HG02678 (cell line): ENCODE measurements at regions not wholly inside any gene's neighbourhood (a gene's known extent, or its start where the extent isn't known, plus 50 kb on each side); places are given as distances from the start of the nearest gene placed in this dataset.

ENCODE experiments used
- ATAC-seq: cut with Tn5 transposase; IDR thresholded peaks from one replicate; pipeline ENCODE4 v1.9.1; 2021; ENCODE audit warnings: mild to moderate bottlenecking, moderate library complexity; ENCODE audit not compliant: unreplicated experiment

DNA sequence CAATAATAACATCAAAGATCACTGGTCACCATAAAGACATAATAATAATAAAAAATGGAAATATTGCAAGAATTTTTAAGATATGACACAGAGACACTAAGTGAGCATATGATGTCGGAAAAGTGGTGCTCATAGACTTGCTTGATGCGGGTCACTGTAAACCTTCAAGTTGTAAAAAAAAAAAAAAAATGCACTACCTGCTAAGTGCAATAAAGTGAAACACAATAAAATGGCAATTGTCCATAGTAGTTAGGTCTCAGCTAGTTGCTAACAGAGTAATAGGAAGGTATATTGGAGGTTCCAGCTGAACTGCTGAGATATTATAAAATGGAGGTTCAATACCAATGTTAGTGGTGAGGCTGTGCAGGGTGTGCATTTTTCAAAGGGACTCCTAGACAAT, 146.6 kb upstream of the MRPS22 start:
- ATAC-seq, result no peak

GRCh38 chr3:139198186-139198585, 145.6 kb upstream of the MRPS22 start:
- no peak for ATAC-seq

DNA sequence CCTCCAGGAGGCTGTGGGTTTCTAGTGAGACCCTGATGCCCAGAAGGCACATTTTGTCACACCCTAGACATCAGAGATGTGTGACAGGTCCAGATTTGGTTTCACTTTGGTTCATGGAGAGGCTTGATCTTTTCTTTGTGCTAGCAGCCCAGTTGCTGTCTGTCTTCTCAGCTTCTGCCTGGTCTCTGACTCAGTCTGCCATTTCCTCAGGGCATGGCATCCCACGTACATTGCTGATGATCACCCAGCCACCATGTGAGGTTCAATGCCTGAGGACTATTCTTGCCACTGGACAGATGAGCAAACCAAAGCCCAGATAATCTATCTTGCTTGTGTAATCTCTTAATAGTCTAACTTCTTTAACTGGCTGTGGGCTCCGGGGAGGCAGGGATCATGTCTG, 144.9 kb upstream of the MRPS22 start:
- ATAC-seq, result no peak

- ATAC-seq, result no peak
These were observed 144.3 kb upstream of the MRPS22 start for GRCh38 chr3:139199421-139200010.

GRCh38 chr3:139201446-139202225, 142.2 kb upstream of the MRPS22 start:
- no peak for ATAC-seq

DNA sequence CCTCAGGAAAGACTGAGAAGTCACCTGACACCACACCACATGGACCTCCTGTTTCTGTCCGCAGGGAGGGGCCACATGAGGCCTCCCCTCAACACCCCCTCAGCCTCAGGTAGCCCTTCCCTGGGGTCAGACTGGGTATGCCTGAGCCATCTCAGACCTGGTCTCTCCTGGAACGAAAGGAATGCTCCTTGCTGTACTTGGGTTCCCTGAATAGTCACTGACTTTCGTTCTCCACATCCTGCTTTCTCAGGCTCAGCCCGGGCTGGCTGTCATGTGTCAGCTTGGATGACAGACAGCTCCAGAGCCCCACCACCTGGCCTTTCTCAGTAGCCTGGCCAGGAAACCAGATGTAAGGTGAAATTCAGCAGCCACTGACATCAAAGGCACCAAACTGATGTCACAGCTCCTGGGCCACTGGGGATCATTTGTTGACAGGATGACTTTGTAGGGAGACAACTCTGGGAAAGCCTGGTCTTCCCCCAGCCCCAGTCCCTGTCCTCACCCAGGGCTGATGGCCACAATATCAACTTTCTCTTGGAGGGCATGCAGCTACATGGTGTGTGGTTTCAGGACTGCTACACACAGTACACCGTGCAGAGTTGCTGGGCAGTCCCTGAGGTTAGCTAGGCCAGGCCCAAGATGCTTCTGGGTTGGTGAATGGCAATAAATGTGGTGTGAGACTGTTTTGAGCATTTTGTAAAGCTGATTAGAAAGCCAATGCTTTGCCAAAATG, 141.4 kb upstream of the MRPS22 start:
- ATAC-seq, result peak; percentile 69

- ATAC-seq, result no peak
These were observed 140.9 kb upstream of the MRPS22 start for GRCh38 chr3:139202959-139203349.

- ATAC-seq, result no peak
These were observed 140.1 kb upstream of the MRPS22 start for GRCh38 chr3:139203752-139204151.

DNA sequence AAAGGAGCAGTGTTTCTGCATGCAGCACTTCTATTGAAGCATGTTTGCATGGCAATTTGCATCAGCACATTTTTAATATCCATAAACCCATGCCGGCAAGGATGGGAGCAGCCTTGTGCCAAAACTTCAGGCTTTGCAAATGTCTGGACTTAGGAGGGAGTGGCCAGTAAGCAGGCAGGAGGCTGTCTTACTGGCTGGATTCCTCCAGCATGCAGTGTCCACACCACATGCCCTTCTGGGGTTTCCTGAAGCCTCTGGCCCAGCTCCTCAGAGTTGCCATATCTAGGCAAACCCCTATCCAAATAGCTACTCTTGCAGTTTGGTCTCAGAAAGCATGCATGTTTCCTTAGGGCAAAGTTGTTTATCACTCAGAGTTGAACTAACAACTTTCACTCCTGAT, 139.1 kb upstream of the MRPS22 start:
- ATAC-seq, result no peak

GRCh38 chr3:139213936-139214335, 129.9 kb upstream of the MRPS22 start:
- ATAC-seq, result no peak

DNA sequence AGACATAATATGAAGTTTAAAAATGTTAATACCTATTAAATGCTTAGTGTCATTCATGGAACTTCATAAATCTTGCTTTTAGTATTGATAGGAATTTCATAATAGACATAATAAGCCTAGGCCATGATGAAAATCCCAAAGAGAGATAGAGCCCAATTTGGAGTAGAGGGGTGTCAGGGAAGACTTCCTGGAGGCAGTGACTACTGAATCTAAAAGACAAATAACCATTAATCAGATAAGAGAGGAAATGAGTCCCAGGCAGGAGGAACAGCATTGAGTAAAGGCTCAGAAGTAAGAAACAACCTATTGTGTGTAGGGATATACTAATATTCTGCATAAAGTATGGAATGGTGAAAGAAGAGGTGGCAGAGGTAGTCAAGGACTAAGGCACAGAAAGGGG, 126.9 kb upstream of the MRPS22 start:
- ATAC-seq, result no peak

GRCh38 chr3:139217633-139218032, 126.2 kb upstream of the MRPS22 start:
- ATAC-seq, result no peak

DNA sequence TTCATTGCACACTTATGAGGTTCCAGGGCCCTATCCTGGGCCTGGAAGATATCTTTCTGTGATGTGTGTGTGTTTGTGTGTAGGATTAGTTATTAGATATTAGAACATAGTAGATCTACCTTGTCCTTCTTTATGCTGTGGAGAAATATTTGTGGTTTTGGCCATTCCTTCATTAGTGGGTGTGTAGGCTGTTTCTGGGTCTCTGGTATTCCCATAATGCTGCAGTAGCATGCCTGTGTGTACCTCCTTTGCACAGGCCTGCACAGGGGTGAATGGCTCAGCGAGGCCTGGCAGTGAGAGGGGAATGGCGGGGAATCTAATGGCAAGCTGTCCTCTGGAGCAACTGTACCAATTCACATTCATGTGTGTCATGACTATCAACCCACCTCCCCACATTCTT, 125.8 kb upstream of the MRPS22 start:
- no peak for ATAC-seq

GRCh38 chr3:139219463-139219862, 124.4 kb upstream of the MRPS22 start:
- no peak for ATAC-seq

DNA sequence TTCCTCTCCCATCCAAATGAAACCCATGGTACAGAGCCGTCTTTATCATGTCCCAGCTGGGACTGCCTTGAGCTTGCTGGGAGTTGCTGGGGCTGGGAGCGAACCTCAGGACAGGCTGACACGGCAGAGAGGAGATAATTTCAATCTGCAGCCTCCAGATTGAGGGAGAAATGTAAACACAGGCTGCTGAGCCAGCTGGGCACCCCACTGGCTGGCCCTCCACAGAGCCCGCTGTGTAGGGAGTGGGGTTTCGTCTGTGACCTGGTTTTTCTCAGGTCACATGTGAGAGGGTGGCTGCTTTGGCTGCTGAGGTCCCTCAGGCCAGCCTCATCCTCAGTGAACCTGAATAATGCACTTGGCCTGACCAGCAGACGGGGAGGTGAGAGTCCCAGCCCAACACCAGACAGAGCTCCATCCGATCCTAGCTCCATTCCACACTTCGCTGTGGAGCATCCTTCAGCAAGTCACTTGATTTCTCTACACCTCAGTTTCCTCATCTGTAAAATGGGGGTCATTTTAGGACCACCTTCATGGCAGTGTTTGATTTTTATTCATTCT, 121.6 kb upstream of the MRPS22 start:
- no peak for ATAC-seq

- ATAC-seq, result no peak
These were observed 118.3 kb upstream of the MRPS22 start for GRCh38 chr3:139225548-139225947.

DNA sequence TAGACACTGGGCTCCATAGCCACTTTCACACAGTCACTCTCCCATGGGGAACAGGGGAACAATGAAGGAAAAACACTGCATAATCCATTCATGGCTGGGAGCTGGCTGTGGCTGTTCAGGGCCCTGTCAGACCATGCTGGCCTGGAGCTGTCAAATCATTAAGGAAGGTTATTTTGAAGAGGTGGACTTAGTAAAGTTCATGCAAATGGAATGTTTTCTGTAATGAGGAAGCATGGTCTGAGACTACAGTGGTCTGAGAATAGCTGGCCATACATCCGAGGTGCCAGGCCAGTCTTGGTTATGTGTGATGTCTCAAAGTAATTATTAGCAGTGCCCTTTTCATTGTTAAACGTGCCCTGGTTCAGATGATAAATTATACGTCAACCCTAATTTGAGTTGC, 117.1 kb upstream of the MRPS22 start:
- ATAC-seq, result no peak

DNA sequence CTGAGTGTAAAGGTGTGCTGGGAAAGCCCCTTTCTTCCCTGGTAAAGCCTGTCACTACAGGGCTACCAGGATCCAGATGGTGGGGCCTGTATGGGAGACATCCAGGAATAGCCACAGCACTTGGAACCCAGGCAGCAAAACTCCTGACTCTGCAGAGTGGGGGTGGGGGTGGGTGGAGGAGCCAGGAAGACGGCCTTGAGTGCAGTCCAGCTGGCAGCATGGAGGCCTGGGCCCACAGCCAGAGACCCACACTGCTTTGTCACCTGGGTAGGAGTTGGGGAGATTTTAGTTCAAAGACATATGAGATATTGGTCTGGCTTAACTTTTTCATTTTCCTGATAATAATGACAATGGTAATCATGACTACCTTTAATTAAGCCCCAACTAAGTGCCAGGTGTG, 116.7 kb upstream of the MRPS22 start:
- no peak for ATAC-seq

DNA sequence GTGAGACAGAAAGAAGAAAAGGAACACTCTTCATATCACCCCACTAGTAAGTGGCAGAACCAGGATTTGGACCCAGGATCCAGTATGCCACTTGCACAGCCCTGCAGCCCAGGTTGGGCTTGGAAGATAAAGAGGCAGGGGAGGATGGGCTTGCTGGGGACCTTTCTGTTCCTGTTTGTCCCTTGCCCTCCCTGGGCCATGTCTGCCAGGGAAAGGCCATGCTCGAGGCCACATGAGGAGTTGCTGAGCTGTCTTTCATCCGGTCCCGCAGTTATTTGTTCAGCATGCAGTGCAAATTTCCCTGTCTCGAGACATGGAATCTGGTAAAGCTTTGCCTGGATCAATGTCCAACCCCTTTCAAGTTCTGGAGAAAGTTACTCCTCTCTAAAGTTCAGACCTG, 116.0 kb upstream of the MRPS22 start:
- no peak for ATAC-seq

DNA sequence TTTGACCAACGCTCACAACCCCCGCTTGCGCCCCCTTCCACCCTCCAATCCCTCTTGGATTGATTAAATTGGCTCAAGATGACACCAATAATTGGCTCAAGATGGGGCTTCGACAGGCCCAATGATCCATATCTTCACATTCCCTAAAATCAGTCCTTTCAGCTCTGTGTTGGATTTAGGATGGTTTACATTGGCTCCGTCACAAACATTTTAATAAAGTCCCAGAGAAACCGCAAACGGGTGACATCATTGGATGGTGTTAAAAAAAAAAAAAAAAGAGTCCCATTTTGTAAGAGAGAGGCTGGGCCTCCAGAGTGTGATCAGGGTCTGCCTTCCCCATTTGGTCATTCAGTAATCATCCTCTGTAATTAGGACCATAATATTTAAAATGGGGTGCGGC, 113.4 kb upstream of the MRPS22 start:
- ATAC-seq, result no peak

GRCh38 chr3:139231555-139232281, 112.1 kb upstream of the MRPS22 start:
- no peak for ATAC-seq
